Suprapubic skin (tissue), 4 donors: ENCODE measurements at regions not wholly inside any gene's neighbourhood (a gene's known extent, or its start where the extent isn't known, plus 50 kb on each side); places are given as distances from the start of the nearest gene placed in this dataset.

Source experiments
- POLR2A ChIP-seq, 2 donors: fragments of 450-650 bp; IDR thresholded peaks; one replicate each; pipeline ENCODE4 v1.6.1; 2017; ENCODE audit warnings: antibody characterized with exemption in 2 of 2, mild to moderate bottlenecking in 2 of 2, moderate library complexity in 2 of 2
- POLR2AphosphoS5 ChIP-seq, 3 donors: sonication (generic); formaldehyde crosslinking; IDR thresholded peaks; one replicate each; pipeline ENCODE4 v1.6.1; 2017; ENCODE audit warnings: antibody characterized with exemption in 3 of 3
- TF ChIP-seq, protein P1 (sequence below), 2 donors: fragments of 200-600 bp in 1 of 2; fragments of 450-650 bp in 1 of 2; sonication (generic) in 1 of 2; IDR thresholded peaks; one replicate each; pipeline ENCODE4 v1.5.1; 2016 to 2019; ENCODE audit warnings: antibody characterized with exemption in 2 of 2, mild to moderate bottlenecking in 1 of 2, moderate library complexity in 1 of 2

GRCh38 chr7:1289666-1290025 is 57.0 kb downstream of the UNCX start:
- TF ChIP-seq, protein P1, sequence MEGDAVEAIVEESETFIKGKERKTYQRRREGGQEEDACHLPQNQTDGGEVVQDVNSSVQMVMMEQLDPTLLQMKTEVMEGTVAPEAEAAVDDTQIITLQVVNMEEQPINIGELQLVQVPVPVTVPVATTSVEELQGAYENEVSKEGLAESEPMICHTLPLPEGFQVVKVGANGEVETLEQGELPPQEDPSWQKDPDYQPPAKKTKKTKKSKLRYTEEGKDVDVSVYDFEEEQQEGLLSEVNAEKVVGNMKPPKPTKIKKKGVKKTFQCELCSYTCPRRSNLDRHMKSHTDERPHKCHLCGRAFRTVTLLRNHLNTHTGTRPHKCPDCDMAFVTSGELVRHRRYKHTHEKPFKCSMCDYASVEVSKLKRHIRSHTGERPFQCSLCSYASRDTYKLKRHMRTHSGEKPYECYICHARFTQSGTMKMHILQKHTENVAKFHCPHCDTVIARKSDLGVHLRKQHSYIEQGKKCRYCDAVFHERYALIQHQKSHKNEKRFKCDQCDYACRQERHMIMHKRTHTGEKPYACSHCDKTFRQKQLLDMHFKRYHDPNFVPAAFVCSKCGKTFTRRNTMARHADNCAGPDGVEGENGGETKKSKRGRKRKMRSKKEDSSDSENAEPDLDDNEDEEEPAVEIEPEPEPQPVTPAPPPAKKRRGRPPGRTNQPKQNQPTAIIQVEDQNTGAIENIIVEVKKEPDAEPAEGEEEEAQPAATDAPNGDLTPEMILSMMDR (IDR thresholded peaks at IDR 0.05), result no peak
- no peak for TF ChIP-seq POLR2A (IDR thresholded peaks at IDR 0.05)
- TF ChIP-seq POLR2AphosphoS5 (IDR thresholded peaks at IDR 0.05), result no peak
